AML-193 (cell line): ENCODE measurements at regions not wholly inside any gene's neighbourhood (a gene's known extent, or its start where the extent isn't known, plus 50 kb on each side); places are given as distances from the start of the nearest gene placed in this dataset.
A peak's percentile ranks its signal among the peaks of the same experiment; 100 is the strongest.
"Not testable (repeated sequence)": the region's sequence is repeated elsewhere in the genome, so short reads cannot be mapped to it uniquely, and the experiment has no call there.

Experiments used
- DNase-seq, 2 experiments: peaks; one replicate each; lab custom pipeline; 2025; lab: John Stamatoyannopoulos, UW

DNA sequence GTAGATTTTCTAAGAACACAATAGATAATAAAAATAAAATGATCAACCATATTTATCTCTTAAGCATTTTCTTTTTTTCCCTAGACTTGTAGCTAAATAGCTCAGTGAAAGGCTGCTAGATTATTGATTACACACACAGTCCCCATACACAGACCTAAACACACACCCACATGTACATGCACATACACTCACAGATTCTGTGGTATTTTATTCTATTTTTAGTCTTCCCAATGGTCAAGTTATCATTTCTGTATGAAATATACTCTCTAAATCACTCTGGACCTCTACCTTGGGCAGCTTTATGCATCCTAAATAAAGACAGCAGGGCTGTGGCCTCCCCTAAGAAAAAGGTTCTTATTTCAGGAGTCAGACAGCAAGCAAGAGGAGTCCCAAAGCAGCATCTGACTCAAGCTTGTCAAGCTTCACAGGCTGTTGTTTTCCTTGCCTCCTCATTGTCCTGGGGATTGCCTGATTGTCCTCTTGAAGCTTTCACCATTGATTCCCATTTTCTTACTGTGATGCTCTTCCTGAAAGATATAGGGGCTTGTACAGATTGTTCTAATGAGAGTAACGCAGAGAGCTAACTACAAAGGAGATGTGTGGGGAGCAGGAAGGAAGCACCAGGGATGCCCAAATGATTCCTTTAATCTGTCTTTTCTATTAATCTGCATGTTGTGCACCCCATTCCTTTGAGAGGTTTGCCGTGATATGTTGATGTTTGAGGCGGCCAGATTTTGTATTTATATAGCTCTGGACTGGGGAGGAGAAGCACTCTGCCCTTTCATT lies 986.5 kb downstream of the PCDH17 start:
- DNase-seq = no peak

DNA sequence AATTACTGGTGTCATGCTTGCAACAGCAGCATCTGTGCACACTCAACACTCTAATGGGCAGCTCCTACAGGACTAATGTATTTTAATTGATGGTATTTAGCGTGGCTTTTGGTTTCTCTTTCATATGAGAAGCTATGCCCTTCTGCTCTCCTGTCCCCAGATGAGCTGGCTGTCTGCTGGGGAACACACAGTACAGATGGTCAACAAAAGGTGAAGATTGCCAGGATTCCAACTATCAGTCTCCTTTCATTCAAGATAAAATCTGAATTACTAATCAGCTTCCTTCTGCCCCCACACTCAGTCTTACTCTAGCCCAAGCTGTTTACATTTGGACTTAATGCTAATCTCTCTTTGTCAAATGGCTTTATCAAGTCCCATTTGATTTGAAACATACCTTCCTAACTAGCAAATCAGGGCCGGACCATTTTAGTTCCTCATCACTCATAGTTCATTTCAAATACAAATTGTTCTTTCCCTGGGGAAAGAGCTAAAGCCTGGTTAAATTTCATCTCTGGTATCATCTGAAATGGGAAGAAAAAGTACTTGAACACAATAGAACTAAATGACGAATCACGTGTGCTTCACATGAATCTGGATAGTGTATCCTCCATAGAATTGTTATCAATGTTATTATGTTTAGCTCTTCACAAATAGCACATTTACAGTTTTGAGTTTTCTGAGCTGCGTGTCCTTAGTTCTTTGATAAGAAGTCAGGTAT lies 988.0 kb downstream of the PCDH17 start:
- DNase-seq = no peak

DNA sequence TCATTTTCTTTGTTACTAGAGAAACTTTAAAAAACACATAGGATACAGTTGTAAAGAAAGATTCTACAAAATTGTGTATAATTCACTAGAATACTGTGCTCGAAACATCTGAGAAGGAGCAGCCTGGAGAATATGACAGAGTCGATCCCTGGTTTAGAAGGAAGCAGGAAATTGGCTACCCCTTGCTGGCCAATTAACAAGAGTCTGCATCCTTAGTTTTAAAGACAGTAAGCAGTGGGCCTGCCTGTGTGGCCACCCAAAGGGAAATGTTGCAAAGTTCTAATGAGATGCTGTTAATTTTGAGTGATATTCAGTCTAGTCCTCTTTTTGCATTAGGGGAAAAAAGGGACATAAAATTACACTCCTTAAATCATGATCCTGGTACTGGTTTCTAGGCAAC lies 988.6 kb downstream of the PCDH17 start:
- no peak for DNase-seq

DNA sequence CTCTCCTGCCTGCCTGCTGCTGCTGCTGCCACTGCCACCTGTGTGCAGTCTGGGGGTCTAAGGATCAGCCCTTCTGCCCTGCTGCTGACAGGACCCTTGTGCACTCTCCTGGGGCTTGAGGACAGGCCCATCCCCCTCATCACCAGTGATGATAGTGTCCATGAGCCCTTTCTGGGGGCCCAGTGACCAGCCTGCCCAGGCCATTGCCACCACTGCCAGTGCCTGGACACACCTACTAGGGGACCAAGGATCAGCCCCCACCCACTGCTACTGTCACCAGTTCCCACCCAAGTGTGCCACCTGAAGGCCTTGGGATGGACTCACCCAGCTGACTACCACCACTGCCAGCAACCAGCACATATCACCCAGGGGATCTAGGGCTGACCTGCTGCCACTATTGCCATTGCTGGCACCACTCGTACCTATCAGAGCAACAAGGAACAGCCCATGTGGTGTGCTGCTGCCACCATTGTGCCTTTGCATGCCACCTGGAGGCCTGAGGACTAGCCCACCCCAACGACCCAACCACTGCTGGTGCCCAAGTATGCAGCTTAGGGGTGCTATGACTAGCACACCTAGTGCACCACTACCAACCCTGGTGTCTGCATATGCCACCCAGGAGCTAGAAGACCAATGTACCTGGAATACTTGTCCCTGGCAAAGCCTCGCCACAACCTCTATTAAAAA lies 994.3 kb downstream of the PCDH17 start:
- DNase-seq = no peak

DNA sequence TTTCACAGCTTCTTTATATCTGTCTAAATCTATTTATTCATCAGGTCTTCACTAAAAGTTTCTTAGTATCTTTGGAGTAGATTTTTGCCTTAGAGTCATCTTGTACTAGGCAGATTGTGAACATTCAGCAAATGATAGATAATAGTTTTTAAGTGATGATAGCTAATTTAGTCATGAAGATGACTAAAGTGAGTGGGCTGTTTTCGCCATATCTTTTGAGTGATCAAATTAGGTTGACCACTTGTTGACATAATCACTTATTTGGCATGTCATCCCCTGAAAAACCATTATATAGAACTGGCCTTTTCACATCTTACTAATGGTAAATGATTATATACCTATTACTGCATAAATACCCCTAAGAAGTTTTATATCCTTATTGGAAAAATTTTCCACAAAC lies 999.2 kb downstream of the PCDH17 start:
- DNase-seq = no peak

DNA sequence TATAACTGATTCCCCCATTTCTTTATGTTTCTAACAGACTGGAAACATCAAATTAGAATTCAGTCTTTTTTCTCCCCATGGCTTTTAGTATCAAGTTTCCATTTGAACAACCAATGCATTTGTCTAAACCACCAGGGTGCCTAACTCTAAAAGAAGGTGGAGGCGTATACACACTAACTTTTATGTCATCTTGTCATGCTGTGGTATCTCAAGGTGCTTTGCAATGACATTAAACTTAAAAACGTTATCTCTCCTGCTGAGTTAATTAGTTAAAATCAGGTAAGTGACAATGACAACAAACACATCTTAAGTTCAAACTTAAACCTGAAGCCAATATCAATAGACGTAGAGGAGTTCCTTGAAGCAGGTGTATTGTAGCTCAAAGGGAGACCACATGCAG lies 1001.7 kb downstream of the PCDH17 start:
- no peak for DNase-seq

DNA sequence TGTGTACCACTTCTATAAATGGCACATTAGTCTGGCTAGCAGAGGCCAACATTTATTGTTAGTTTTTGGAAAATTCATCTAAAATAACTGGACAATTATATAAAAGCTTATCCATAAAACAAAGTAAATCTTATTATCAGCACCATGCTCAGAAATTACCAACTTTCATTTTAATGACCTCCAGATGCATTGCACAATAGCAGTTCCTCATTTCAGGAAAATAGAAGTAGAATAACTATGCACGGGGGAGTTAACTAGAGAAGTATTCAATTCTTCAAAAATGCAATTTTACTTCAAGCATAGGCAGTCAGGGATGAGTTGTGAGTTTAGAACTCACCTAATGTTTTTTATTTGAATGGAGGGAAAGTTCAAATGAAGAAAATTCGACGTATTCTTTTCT lies 1023.5 kb downstream of the PCDH17 start:
- DNase-seq = peak; percentile 59 to 72

DNA sequence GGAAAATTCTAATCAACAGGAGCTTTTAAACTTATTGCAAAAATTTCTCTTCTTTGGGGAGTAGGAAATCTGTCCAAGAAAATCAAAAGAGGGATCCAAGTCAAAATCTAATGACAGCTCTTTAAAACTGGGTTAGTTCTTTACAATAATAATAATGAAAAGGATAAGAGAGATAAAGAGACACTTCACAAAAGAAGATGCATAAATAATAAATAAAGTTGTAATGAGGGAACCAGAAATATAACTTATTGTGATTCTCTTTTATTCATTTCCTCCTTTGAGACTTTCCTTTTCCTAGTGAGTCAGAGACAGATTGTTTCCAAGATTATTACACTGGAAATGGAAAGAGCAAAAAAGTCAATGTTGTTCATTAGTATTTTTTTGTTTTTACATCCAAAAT lies 1029.3 kb downstream of the PCDH17 start:
- no peak for DNase-seq

DNA sequence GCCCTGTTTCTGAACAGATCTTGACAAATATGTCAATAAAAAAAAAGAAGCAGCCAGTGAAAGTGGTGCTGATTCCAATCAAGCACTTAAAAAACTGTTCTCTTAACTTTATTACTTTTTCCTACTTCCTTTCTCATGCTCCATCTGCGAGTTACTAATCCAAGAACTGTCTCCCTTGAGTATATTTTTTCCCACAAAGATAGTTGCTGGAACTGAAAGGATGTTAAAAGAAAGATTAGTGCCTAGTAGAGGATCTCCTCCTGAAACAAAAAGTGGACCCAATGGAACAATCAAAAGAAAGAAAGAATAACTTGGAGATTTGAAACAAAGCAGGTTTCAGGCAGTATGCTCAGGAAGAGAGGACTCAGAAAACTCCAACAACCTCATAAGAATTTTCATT lies 1034.8 kb downstream of the PCDH17 start:
- DNase-seq = no peak

DNA sequence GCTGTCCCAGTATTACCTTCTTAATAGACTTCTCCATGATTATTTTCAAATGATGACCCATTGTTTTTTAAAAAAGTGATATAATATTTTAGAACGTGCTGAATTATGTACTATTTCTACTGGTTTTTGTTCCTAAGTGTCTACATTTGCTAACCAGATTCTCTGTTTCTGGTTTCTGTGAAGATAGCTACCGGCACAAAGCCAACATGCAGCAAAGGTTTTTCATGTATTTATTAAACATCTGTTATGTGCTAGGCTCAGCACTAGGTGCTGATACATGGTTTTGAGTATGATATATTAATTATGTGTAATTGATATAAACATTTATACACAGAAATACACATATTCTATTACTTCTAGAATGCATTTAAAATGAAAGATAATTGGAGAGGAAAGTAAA lies 1035.6 kb downstream of the PCDH17 start:
- DNase-seq = no peak

DNA sequence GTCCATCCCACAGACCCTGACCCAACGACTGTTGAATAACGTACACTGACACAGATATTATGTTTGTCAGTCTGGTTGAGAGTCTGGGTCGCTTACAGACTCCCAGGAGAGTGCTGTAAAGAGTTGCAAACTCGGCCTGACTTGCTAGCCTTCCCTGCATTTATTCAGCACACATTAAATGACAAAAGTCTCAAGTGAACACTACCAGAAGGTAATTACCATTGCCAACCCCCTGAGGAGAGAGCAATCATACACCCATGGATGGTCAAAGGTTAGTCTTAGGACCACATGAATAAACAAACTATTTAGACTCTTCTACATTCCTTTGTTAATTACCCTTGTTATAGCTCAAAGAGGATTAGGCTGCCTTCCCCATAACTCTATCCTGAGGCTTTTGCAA lies 1048.6 kb downstream of the PCDH17 start:
- no peak for DNase-seq

DNA sequence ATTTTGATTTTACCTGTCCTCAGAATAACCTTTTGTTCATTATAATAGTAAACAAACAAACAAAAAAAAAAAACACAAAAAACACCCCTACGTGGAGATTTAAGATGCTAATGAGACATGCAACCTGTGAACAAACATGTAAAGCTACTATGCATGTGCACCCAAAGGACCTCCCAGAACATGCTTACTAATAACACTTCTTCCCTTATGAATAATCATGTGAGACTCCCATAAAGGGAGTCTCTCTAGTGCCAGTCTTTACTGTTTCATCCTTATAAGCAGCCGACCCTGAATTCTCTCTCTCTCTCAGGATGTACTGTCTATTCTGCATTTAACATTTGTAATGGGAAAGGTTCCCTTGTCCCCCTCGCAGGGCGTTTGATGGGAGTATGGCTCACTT lies 1051.1 kb downstream of the PCDH17 start:
- DNase-seq = no peak

DNA sequence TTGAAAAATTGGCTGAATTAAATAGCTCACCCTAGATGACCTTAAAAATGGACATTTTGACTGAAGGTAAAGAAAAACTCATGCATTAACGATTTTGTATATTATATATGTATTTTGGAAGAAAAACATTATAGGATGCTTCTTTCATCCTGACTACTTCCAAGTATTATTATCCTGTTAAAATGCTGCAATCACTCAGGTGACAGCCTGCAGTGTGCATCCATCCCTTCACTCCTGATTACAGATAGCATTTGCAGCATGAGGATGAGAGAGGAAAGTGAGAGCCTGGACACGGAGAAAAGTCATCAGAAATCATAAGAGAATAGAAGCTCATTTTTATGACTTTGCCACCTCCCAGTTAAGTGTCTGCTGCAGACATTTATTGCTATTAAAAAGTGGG lies 1055.6 kb downstream of the PCDH17 start:
- no peak for DNase-seq

DNA sequence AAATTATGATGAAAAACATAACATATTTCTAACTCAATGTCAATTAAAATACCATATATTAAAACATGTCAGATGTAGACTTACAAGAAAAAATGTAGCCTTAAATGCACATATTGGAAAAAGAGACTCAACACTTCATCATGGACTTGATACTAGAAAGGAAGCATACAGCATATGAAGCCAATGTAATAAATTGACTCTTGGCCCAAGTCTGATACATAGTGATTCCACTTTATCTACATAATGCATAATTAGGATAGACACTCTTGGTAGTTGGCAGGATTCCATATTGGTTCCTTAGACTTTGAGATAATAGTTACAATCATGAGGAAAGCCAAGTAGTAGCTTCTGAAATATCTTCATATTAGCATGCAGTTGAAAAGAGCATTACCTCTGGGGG lies 1067.0 kb downstream of the PCDH17 start:
- DNase-seq = no peak

DNA sequence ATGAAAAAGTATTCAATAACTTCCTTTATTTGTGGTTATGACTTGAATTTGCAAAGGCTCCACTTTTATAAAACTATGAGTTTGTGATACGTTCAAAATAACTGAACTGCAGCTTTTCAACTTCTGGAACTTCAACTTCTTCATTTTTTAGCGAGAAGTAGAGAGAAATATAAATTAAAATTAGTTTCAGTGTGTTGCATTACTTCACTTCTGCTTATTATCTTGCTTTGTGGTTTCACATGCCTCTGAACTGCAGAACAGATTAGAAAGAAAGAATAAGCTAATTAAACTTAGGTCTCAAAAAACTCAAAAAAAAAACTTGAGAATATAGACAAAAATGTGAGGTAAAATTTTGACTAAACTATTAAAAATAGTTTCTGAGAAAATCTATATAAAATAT lies 1073.4 kb downstream of the PCDH17 start:
- DNase-seq = no peak

DNA sequence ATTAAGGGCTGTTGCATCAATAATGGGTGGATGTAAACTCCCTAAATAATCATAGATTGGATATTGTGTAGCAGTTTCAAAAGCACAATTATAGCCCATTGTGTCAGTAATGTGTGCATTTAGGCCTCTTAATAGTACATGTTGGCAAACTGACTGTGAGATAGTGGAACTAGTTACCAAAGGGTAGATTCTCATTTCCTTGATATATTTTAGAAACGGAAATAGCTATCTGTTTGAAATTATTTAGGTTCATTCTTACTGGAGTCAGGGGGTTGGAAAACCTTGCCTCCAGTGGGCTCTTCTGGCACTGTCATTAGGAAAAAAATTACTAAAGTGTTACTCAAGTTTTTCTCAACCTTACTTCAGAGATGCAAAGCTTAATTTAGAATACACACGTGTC lies 1074.9 kb downstream of the PCDH17 start:
- DNase-seq = no peak

DNA sequence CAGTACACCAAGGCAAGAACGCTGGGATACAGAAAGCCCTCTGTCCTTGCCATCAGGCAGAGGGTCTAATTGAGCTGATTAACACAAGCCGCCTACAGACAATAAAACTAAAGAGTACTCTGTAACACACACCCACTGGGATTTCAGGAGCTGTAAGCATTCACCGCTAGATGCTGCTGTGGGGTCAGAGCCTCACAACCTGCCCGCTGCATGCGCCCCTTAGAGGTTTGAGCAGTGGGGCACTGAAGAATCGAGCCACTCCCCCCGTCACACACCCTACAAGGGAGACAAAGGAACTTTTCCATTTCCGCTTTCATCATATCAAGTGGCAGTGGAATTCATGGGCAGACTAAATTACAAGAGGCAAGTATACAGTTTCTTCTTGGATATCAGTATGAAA lies 1080.6 kb downstream of the PCDH17 start:
- no peak for DNase-seq

DNA sequence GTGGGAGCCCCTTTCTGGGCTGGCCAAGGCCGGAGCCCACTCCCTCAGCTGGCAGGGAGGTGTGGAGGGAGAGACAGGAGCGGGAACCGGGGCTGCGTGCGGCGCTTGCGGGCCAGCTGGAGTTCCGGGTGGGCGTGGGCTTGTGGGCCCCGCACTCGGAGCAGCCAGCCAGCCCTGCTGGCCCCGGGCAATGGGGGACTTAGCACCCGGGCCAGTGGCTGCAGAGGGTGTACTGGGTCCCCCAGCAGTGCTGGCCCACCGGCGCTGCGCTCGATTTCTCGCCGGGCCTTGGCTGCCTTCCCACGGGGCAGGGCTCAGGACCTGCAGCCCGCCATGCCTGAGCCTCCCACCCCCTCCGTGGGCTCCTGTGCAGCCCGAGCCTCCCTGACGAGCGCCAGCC lies 1082.5 kb downstream of the PCDH17 start:
- DNase-seq = not testable (repeated sequence)

DNA sequence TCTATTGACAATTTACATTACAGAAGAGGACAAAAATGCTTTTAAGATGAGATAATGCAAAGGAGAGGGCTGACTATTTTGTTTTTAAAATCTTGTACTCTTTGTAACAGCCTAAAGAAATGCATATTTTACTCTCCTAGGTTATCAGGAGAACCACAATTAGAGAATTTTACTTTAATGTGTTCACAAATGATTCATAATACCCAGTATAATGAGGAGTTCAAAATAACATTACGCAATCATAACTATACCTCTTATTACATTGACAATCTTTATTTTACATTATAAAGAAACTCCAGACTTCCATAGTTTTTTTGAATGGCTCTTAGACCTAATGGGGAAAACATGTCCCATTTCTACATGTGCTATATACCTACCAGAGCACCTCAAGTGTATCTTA lies 1089.7 kb downstream of the PCDH17 start:
- DNase-seq = no peak

DNA sequence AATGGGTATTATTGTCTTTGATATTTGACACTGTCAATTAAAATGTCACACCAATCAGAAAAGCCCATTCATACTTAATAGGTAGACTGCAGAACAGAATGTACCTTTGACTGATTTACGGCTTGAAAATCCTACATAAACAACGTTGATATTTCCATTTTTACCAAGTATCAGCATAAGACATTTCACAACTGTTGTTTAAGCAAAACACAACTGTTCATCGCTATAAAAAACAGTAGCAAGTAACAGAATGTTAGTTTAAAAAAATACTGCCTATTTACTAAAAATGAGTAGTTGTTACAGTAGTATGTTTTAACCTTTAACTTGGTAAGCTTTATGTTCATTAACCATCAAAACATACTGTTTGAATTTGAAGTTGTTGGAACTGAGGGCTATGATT lies 1096.6 kb downstream of the PCDH17 start:
- no peak for DNase-seq

DNA sequence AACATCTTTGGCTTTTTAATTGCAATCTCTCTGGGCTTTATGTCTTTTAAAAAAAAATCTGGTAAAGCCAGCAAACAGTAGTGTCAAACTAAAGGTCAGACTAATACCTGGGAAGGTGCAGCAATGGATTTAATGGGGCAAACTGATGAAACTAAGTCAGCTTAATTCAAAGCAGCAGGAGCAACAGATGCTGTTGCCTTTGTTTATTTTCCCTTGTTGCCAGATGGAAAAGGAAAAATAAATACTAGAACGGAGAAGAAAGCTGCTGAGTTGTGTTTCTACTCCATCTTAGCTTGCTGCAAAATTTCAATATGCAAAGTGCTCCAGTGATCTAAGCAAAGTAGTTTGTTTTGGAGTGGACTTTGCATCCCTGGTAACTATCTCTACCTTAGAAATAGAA lies 1097.8 kb downstream of the PCDH17 start:
- no peak for DNase-seq

DNA sequence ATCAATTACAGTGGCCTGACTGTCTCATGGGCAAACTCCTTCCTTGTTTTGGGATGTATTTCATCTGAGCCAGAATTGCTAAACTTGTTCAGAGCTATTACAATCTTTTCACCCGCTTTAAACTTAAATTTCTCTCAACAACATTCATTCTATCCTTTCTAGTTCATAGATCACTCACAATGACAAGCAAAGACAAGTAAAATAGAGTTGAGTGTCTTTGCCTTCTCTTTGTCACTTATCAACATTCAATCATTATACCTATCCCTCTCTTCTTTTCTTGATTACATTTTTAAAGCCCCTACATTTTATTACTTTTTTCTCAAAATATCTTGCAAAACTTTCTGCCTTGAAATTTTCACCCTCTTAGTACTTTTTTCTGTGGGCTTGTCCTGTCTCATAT lies 1113.1 kb downstream of the PCDH17 start:
- no peak for DNase-seq

DNA sequence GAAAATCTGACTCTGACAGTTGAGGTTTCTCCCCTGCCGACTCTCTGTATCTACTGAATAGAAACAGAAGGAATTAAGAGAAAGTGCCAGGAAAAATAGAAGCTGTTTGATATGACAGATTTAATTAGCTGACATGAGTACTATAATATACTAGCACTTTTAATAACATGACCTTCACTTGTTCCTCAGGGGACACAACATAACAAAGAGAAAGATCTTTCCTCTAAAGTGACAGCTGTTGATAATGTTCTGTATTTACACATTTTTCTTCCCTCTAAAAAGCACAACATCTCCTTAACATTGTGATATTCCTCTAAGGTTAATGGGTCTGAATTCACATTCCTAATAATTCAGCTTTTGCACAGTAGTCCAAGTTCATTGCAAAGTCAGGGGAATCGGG lies 1136.0 kb downstream of the PCDH17 start:
- no peak for DNase-seq
